ENCODE measurements at regions not wholly inside any gene's neighbourhood (a gene's known extent, or its start where the extent isn't known, plus 50 kb on each side); places are given as distances from the start of the nearest gene placed in this dataset.

DNA sequence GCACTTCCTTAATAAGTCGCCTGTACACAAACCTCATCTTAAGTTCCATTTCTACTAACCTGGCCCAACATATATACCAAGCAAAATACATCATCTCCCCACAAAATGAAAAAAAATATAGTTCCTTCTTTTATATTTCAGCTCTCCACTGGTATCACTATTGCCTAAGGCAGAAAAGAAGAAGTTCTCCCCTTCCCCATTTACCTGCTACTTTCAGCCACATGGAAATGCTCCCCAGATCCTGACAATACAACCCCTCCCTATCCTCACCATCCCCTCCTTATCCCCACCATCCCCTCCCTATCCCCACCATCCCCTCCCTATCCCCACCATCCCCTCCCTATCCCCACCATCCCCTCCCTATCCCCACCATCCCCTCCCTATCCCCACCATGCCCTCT lies 175.7 kb downstream of the LINC00237 start:
- H4K20me1 ChIP-seq = no peaks in the 10 kb centered on the region
- no peaks in the 10 kb centered on the region for H3K9me3 ChIP-seq
- no peaks in the 10 kb centered on the region for H3K27me3 ChIP-seq
- H3K4me3 ChIP-seq = no peak overlapping the region
- no peaks in the 10 kb centered on the region for H3K4me1 ChIP-seq
- no peak overlapping the region for H3K4me2 ChIP-seq
- no peaks in the 10 kb centered on the region for H3K36me3 ChIP-seq
- no peak overlapping the region for H3K27ac ChIP-seq
- TF ChIP-seq Cebpa-rat (IDR thresholded peaks at IDR 0.05) = no peak
- H3K9ac ChIP-seq = no peak overlapping the region

DNA sequence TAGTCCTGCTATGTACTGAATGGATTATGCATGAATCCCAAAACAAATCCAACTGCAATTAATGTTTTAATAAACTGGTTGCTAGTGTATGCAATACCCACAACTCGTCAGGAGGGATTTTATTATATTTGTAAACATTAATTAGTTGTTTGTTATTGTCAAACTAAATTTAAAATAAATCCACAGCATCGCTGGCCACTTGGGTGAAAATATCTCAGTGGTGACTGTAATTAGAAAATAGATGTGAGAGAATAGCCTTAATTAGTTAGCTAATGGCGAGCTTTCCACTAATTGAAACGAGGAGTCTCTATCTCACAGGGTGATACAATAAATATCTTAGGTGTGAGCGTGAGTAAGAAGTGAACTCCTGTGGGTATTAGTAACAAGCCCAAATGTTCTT lies 176.8 kb downstream of the LINC00237 start:
- no peaks in the 10 kb centered on the region for H3K4me1 ChIP-seq
- H4K20me1 ChIP-seq = no peaks in the 10 kb centered on the region
- no peak overlapping the region for H3K9ac ChIP-seq
- no peaks in the 10 kb centered on the region for H3K36me3 ChIP-seq
- no peak overlapping the region for H3K4me2 ChIP-seq
- no peak overlapping the region for H3K4me3 ChIP-seq
- no peaks in the 10 kb centered on the region for H3K27me3 ChIP-seq
- TF ChIP-seq Cebpa-rat (IDR thresholded peaks at IDR 0.05) = no peak
- no peak overlapping the region for H3K27ac ChIP-seq
- H3K9me3 ChIP-seq = peaks cover 3% of the 10 kb centered on the region

GRCh38 chr20:20926222-20926905 lies 179.8 kb downstream of the LINC00237 start:
- no peak overlapping the region for H3K9ac ChIP-seq
- H4K20me1 ChIP-seq = no peaks in the 10 kb centered on the region
- no peaks in the 10 kb centered on the region for H3K27me3 ChIP-seq
- no peaks in the 10 kb centered on the region for H3K36me3 ChIP-seq
- H3K27ac ChIP-seq = no peak overlapping the region
- no peak overlapping the region for H3K4me3 ChIP-seq
- peaks cover 3% of the 10 kb centered on the region for H3K9me3 ChIP-seq
- no peak overlapping the region for H3K4me2 ChIP-seq
- no peak for TF ChIP-seq Cebpa-rat (IDR thresholded peaks at IDR 0.05)
- H3K4me1 ChIP-seq = no peaks in the 10 kb centered on the region

DNA sequence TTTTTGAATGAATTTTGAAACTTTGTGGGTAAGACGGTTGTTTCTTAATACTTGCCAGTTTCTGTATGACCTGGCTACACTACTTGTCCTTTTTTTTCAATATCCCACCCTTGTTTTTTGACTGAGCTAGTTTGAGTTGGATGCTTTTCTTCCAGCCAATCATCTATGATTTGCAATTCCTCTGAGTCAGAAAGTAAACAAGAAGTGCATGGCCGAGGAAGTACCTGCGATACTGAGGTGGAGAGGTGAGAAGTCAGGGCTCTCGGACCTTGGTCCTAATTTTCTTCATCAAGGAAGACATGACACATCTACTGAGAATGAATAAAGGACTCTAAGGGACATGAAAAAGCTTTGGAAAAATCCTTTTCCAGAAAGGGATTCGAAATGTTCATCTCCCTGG lies 185.7 kb downstream of the LINC00237 start:
- no peak overlapping the region for H3K27ac ChIP-seq
- peaks cover 28% of the 10 kb centered on the region for H3K9me3 ChIP-seq
- TF ChIP-seq Cebpa-rat (IDR thresholded peaks at IDR 0.05) = no peak
- H3K4me1 ChIP-seq = no peaks in the 10 kb centered on the region
- no peaks in the 10 kb centered on the region for H3K27me3 ChIP-seq
- H3K36me3 ChIP-seq = no peaks in the 10 kb centered on the region
- no peak overlapping the region for H3K4me3 ChIP-seq
- no peak overlapping the region for H3K9ac ChIP-seq
- no peak overlapping the region for H3K4me2 ChIP-seq
- no peaks in the 10 kb centered on the region for H4K20me1 ChIP-seq

- Histone ChIP-seq H3K27me3 (no peaks in the 10 kb centered on the region), H4K20me1 (no peaks in the 10 kb centered on the region), H3K4me3 (no peak overlapping the region), H3K4me2 (no peak overlapping the region), H3K9ac (no peak overlapping the region), H3K27ac (no peak overlapping the region), H3K9me3 (peaks cover 25% of the 10 kb centered on the region), H3K4me1 (no peaks in the 10 kb centered on the region), H3K36me3 (no peaks in the 10 kb centered on the region)
- no peak for TF ChIP-seq Cebpa-rat (IDR thresholded peaks at IDR 0.05)
These were observed 190.3 kb downstream of the LINC00237 start for GRCh38 chr20:20915844-20916243.

DNA sequence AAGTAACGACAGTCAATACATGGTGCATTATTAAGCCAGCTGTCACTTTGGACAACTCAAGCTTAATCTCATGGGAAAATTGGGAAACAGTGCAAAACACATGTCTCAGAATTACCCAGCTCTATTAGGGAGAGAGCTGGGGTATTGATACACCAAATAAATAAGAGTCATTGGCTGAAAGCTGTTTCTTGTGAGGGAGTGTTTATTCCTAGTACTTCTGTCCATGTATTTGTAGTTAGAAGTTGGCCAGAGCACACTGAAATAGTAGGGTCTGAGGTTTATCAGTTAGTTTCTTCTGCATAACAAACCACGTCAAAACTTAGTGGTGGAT lies 192.0 kb upstream of the RALGAPA2 start:
- Histone ChIP-seq H3K36me3 (no peaks in the 10 kb centered on the region), H3K27ac (no peak overlapping the region), H3K4me3 (no peak overlapping the region), H3K4me1 (peaks cover 14% of the 10 kb centered on the region; the same call in 1 of the 2 replicates), H3K27me3 (no peaks in the 10 kb centered on the region), H3K9ac (no peak overlapping the region), H3K9me3 (no peaks in the 10 kb centered on the region; the same call in 1 of the 2 replicates), H3K4me2 (no peak overlapping the region), H4K20me1 (no peaks in the 10 kb centered on the region)
- TF ChIP-seq Cebpa-rat (IDR thresholded peaks at IDR 0.05) = no peak

DNA sequence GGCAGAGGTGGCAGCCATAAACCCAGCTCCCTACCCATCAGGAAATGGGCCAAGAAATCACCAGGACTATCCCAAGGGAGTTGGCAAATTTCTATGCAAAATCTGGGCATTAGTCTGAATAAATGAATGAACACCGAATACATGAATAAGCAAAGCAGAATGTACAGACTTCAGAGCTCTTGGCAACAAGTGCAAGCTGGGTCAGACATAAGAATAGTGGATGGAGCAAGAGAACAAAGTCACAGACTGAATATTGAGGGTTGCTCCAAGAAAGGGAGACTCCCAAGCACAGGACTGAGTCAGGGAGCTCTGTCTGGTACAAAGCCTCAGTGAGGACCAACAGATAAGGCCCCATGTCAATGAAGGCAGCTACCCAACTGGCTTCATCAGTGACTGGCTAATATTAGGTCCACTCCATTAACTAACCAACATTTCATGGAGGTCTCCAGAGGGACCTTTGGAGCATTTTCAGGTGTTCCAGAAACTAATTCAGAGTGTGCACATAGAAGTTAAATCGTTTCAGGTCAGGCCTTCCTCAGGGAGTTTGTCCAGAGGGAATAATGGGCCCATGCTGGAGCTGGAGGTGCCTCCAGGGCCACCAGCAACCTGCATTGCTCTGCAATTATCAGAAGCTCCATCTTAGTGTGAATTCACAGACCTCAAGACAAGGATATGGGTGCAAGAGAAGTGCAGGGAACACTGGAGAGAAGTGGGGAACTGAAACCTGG lies 191.5 kb upstream of the RALGAPA2 start:
- Histone ChIP-seq H3K36me3 (no peaks in the 10 kb centered on the region), H3K4me3 (no peak overlapping the region), H4K20me1 (no peaks in the 10 kb centered on the region), H3K4me1 (peaks cover 14% of the 10 kb centered on the region; the same call in 1 of the 2 replicates), H3K27ac (no peak overlapping the region), H3K9me3 (no peaks in the 10 kb centered on the region; the same call in 1 of the 2 replicates), H3K9ac (no peak overlapping the region), H3K27me3 (no peaks in the 10 kb centered on the region), H3K4me2 (no peak overlapping the region)
- TF ChIP-seq Cebpa-rat (IDR thresholded peaks at IDR 0.05) = no peak

- Histone ChIP-seq H3K9ac (no peak overlapping the region), H3K4me2 (no peak overlapping the region), H4K20me1 (no peaks in the 10 kb centered on the region), H3K27me3 (no peaks in the 10 kb centered on the region), H3K9me3 (no peaks in the 10 kb centered on the region; the same call in 1 of the 2 replicates), H3K27ac (no peak overlapping the region), H3K36me3 (no peaks in the 10 kb centered on the region), H3K4me3 (no peak overlapping the region), H3K4me1 (peaks cover 6% of the 10 kb centered on the region)
- no peak for TF ChIP-seq Cebpa-rat (IDR thresholded peaks at IDR 0.05)
These were observed 185.5 kb upstream of the RALGAPA2 start for GRCh38 chr20:20897922-20898321.

DNA sequence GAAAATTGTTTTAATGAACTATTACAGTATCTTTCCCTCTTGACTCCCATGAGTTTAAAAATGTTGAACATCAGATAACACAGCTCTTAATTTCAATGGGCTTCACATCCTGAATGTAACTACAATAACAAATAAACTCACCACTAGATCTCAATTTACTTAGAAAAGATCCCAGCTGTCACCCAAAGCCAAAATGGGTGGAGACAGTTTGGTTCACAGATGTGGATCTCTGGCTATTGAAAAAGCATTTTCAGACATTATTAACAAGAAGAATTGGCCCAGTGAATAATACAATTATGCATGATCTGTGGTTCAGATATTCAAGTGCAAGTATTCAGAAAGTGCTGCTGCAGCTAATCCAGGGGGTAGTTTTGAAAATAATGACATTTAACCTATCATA lies 184.7 kb upstream of the RALGAPA2 start:
- no peaks in the 10 kb centered on the region; the same call in 1 of the 2 replicates for H3K9me3 ChIP-seq
- no peak overlapping the region for H3K4me2 ChIP-seq
- no peaks in the 10 kb centered on the region for H4K20me1 ChIP-seq
- no peak overlapping the region for H3K4me3 ChIP-seq
- no peak overlapping the region for H3K27ac ChIP-seq
- H3K36me3 ChIP-seq = no peaks in the 10 kb centered on the region
- H3K9ac ChIP-seq = no peak overlapping the region
- H3K27me3 ChIP-seq = no peaks in the 10 kb centered on the region
- H3K4me1 ChIP-seq = peaks cover 6% of the 10 kb centered on the region
- no peak for TF ChIP-seq Cebpa-rat (IDR thresholded peaks at IDR 0.05)

DNA sequence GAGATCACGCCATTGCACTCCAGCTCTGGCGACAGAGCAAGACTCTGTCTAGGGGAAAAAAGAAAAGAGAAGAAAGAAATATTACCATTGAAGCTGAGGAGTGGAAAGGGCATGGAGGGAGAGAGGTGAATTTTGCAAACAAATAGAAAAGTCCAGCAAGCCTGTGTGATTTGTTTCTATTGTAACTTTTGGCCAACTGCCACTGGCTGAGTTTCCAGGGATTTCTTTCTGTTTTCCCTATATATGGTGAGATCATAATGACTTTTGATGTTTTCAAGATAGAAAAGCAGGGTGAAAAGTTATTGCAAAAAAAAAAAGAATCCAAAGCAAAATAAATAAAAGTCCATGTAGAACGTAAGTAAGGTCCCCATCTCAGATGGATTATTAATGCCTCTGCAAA lies 184.2 kb upstream of the RALGAPA2 start:
- Histone ChIP-seq H3K9me3 (no peaks in the 10 kb centered on the region; the same call in 1 of the 2 replicates), H3K27ac (no peak overlapping the region), H3K9ac (no peak overlapping the region), H3K4me2 (no peak overlapping the region), H3K27me3 (no peaks in the 10 kb centered on the region), H3K4me3 (no peak overlapping the region), H3K4me1 (peaks cover 6% of the 10 kb centered on the region), H3K36me3 (no peaks in the 10 kb centered on the region), H4K20me1 (no peaks in the 10 kb centered on the region)
- no peak for TF ChIP-seq Cebpa-rat (IDR thresholded peaks at IDR 0.05)
